ENCODE measurements at regions not wholly inside any gene's neighbourhood (a gene's known extent, or its start where the extent isn't known, plus 50 kb on each side); places are given as distances from the start of the nearest gene placed in this dataset.

DNA sequence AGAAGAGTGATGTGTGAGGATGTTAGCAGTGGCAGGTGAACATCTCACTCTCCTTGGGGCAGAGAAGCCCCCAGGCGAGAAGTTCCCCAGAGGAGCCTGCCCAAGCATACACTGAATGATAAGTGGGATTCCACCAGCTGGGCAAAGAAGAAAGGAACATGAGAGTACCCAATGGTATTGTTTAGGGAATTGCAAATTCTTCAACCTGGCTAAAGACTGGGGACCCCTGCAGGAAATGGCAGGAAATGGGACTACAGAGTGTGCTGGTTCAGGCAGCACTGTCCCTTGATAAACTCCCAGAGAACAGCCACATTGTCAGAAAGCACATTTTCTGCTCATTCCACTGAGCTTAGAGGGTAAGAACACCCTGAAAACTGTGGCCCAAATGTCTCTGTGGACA lies 121.3 kb downstream of the RPS29 start:
- peak; percentile 17 for DNase-seq (ENCODE audit: low read depth)

GRCh38 chr14:49463146-49463545 lies 123.0 kb downstream of the RPS29 start:
- no peak for DNase-seq (ENCODE audit: low read depth)

- peak; percentile 76 for DNase-seq (ENCODE audit: low read depth)
Measured at GRCh38 chr14:49461529-49462401, 124.4 kb downstream of the RPS29 start.

GRCh38 chr14:49460662-49461061 lies 125.5 kb downstream of the RPS29 start:
- DNase-seq (ENCODE audit: low read depth), result no peak

DNA sequence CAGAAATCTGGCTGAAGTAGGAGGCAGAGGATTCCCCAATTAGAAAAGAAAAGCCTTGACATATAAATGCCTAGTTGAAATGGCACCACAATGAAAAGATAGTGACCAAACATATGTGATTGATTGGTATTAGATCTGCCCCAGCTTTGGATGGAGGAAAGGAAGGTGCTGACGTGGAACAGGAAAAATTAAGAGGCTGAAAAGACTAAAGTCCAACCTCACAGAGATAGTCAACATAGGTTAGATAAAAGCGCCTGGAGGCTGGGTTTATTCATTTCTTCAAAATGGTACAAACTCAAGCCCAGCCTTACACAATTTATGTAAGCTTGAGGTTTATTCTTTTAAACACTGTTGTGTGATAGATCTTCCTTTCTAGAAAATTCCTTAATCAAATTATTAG lies 129.6 kb downstream of the RPS29 start:
- no peak for DNase-seq (ENCODE audit: low read depth)

DNA sequence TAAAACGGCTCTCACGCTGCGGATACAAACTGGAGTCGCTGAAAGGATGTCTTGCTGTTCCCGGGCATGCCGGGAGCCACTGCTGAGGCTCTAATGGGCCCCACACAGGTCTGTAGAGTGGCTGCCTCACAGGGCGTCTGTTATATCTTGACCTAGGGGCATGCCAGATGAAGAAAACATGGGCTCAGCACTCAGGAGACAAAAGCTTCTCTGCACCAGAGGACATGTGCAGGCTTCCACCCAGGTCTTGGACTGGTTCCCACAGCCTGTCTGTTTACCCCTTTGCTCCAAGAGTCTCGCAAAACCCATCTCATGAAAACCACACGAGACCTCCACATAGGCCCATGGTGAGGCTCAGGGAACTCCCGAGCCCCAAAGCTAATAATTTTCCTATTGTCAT lies 134.2 kb downstream of the RPS29 start:
- DNase-seq (ENCODE audit: low read depth), result no peak

DNA sequence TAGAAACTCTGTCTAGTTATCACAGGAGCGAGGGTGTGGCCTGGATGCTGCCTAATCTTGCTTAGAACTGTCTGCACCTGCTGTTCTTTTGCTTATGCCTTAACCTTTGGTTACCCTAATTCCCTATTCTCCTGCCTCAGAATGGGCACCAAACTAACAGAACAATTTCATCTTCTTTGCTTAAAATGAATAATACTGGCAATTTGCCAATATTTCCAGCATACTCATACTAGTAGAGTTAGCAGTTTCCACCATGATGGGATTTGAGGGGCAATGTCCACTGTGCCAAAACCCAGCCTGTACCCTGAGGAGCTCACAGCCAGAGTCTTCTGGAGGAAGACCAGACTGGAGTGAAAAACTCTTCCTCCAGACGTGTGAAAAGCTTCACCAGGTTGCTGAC lies 136.4 kb downstream of the RPS29 start:
- no peak for DNase-seq (ENCODE audit: low read depth)

- DNase-seq (ENCODE audit: low read depth), result peak; percentile 12
Measured at GRCh38 chr14:49447540-49448107, 138.6 kb downstream of the RPS29 start.

DNA sequence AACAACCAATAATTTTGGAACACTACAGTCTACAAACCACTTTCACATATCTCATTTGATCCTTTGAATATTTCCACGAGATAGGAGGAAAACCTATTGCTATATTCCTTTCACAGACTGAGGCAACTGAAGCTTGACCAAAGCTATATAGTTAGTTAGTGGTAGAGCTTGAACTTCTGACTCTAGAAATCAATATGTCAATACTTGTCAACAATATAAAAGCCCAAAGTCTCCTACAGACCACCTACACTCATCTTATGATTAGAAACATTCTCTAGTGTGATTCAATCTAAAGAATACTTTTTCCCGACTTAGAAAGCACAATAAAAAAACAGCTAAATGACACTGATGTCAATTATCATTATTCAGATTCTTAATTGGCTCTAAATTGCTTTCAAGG lies 139.4 kb downstream of the RPS29 start:
- DNase-seq (ENCODE audit: low read depth), result no peak

- DNase-seq (ENCODE audit: low read depth), result no peak
Measured at GRCh38 chr14:49438256-49438770, 147.9 kb downstream of the RPS29 start.

- DNase-seq (ENCODE audit: low read depth), result no peak
Measured at GRCh38 chr14:49428076-49428475, 158.1 kb downstream of the RPS29 start.

DNA sequence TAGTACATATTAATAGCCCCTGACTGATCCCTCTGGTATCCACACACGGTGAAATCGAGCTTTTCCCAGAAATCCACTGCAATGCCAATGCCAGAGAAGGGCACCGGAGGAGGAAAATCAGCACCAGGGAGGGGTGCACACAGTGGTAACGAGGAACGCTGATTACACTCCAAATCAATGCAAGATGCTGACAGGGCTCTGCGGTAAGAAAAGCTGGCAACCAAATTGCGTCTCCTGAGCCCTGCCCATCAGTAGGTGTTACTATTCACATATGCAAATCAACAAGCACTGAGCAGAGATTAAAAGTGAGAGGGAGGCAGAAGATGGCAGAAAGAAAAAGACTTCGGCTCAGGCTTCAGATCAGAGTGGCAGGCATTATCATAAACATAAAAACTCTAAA lies 159.1 kb downstream of the RPS29 start:
- DNase-seq (ENCODE audit: low read depth), result no peak

DNA sequence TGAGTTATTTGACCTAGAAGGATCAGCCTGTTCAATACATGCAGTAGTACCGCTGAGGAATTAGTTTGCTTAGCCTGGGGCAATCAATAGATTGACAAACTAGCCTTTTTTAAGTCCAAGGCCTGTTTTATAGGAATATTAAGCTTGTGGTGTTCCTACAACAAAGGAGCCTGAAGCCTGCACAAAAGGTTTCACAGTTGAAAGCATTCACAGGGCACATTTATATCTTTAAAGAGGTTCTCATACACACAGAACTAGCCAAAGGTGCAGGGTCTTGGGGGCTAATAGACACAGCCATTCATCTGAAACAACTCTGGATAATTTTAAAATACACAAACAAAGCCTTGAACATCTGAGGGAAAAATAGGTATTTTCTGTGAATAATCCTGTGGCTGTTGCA lies 160.3 kb downstream of the RPS29 start:
- DNase-seq (ENCODE audit: low read depth), result no peak

DNA sequence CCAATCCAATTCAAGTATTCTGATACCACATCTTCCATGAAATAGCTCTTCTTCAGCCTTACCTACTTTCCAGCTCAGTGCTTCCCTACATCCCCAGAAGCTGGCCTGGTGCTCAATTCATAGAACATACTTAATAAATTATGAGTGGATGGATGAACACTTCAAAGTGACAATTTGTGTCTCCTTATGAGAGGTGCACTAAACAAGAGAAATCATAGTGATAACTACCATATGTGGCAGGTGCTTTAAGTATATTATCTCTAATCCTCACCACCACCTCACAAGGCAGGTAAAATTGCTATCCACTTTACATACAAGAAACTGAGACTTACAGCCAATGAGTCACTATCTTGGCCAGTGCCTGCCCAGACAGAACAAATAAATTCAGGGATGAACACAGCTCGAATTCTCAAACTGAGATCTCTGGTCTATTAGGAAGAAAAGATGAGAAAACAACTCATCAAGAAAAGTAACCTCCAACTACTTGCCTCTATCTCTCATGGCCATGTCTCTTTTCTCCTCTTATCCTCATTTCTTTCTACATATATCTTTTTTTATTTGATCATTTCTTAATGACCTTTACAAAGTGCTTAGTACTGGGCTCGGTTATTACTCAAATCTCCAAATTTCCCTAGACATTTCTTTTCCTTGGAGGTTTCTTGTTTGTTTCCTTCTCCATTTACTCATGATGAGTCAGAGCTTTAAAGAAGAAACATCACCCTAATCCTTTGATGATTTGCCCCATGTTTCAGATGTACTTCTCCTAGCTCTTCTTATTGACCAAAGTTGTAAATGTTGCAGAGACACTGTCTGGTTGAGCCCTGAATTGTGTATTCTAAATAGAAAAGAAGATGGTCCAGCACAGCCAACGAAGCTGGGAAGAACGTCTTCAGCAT lies 161.5 kb downstream of the RPS29 start:
- no peak for DNase-seq (ENCODE audit: low read depth)

GRCh38 chr14:49420201-49420600 lies 166.0 kb downstream of the RPS29 start:
- DNase-seq (ENCODE audit: low read depth), result no peak

GRCh38 chr14:49418789-49419188 lies 167.4 kb downstream of the RPS29 start:
- no peak for DNase-seq (ENCODE audit: low read depth)

- no peak for DNase-seq (ENCODE audit: low read depth)
Measured at GRCh38 chr14:49417790-49418189, 168.4 kb downstream of the RPS29 start.

GRCh38 chr14:49408187-49408933 lies 177.8 kb downstream of the RPS29 start:
- DNase-seq (ENCODE audit: low read depth), result no peak

DNA sequence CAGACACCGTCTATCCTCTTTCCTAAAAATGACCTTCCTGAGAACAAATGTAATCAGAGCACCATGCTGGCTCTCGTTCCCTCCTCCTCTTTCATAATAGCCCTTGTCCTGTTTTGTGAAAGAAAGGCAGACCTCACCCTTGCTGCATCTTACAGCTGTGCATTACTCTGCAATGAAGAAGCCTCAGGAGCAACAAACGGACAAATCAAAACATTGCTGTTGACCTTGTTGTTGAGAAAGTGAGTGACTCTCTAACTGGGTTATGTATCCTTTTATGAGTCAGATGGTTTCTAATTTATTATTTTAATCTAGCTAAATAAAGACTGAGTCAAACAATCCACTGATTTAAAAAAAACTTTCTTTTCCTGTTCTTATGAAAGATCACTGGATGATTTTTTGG lies 180.9 kb downstream of the RPS29 start:
- peak; percentile 7 for DNase-seq (ENCODE audit: low read depth)

DNA sequence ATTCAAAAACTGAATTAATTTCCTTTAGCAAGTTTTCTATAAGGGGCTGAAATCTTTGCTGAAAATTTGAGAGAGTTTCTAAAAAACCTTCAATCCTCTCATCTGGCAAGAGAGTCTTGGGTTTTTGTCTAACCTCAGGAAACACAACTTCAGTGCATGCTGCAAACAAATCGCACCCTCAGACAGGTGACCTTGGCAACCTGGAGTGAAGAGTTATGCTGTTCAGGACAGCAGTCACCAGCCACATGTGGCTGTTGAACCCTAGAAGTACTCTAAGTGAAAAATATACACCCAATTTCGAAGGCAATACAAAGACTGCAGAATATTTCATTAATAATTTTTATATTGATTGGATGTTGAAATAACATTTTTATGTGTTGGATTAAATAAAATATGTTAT lies 184.8 kb downstream of the RPS29 start:
- no peak for DNase-seq (ENCODE audit: low read depth)

DNA sequence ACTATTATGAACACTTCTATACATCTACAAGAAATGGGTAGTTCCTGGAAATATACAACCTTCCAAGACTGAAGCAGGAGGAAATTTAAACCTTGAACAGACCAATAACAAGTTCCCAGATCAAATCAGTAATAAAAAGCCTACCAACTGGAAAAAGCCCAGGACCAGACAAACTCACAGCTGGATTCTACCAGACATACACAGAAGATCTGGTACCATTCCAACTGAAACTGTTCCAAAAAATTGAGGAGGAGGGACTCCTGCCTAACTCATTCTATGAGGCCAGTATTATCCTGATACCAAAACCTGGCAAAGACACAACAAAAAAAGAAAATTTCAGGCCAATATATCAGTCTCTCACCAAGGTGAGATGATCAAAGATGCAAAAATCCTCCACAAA lies 189.4 kb downstream of the RPS29 start:
- no peak for DNase-seq (ENCODE audit: low read depth)

GRCh38 chr14:49381778-49382177 lies 204.4 kb downstream of the RPS29 start:
- DNase-seq (ENCODE audit: low read depth), result no peak
